Ishikawa (cell line): ENCODE measurements at regions not wholly inside any gene's neighbourhood (a gene's known extent, or its start where the extent isn't known, plus 50 kb on each side); places are given as distances from the start of the nearest gene placed in this dataset.

Source experiments
- CEBPB ChIP-seq: IDR thresholded peaks from 2 replicates; pipeline ENCODE4 v1.6.1; 2012
- CREB1 ChIP-seq: IDR thresholded peaks from 2 replicates; pipeline ENCODE4 v1.6.1; 2012; ENCODE audit warnings: low read depth
- EP300 ChIP-seq: IDR thresholded peaks from 2 replicates; pipeline ENCODE4 v1.6.1; 2012; ENCODE audit warnings: borderline replicate concordance
- FOXM1 ChIP-seq: IDR thresholded peaks from 2 replicates; pipeline ENCODE4 v1.6.1; 2012; ENCODE audit warnings: low read depth, borderline replicate concordance
- RAD21 ChIP-seq: IDR thresholded peaks from 2 replicates; pipeline ENCODE4 v1.6.1; 2012; ENCODE audit warnings: low read depth
- REST ChIP-seq: IDR thresholded peaks from 2 replicates; pipeline ENCODE4 v1.6.1; 2012; ENCODE audit warnings: low read depth, mild to moderate bottlenecking
- TAF1 ChIP-seq: IDR thresholded peaks from 2 replicates; pipeline ENCODE4 v1.6.1; 2012; ENCODE audit warnings: low read depth, mild to moderate bottlenecking
- TEAD4 ChIP-seq: IDR thresholded peaks from 2 replicates; pipeline ENCODE4 v1.6.1; 2012
- USF1 ChIP-seq: IDR thresholded peaks from 2 replicates; pipeline ENCODE4 v1.6.1; 2012

DNA sequence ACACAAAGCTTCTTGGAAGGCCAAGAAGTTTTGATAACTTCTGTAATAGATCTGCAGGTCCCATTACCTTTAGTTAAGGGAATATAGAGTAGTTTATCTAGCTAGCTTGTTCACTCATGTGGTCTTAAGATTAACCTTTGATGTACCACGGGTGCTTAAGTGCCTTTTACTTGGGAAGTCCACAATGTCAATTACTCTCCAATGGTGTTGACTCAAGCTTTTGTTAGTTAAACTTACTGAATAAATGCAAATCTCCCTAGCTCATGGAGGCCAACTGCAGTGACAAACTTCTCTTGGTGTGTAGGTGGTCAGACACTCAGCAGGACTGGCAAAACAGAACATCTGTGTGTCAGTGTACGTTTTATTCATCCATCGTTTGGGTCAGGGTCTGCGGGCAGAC lies 501.5 kb downstream of the ELAVL2 start:
- TF ChIP-seq TAF1 (no peak), RAD21 (no peak), FOXM1 (no peak), REST (no peak), CREB1 (no peak), TEAD4 (no peak), EP300 (no peak), USF1 (no peak), CEBPB (no peak)
